Suprapubic skin (tissue), 4 donors: ENCODE measurements at regions not wholly inside any gene's neighbourhood (a gene's known extent, or its start where the extent isn't known, plus 50 kb on each side); places are given as distances from the start of the nearest gene placed in this dataset.
"Not testable (repeated sequence)": the region's sequence is repeated elsewhere in the genome, so short reads cannot be mapped to it uniquely, and the experiment has no call there.

Experiments
- CTCF ChIP-seq, 2 donors: fragments of 200-600 bp in 1 of 2; fragments of 450-650 bp in 1 of 2; sonication (generic) in 1 of 2; IDR thresholded peaks; one replicate each; pipeline ENCODE4 v1.5.1; 2016 to 2019; ENCODE audit warnings: antibody characterized with exemption in 2 of 2, mild to moderate bottlenecking in 1 of 2, moderate library complexity in 1 of 2
- POLR2A ChIP-seq, 2 donors: fragments of 450-650 bp; IDR thresholded peaks; one replicate each; pipeline ENCODE4 v1.6.1; 2017; ENCODE audit warnings: antibody characterized with exemption in 2 of 2, mild to moderate bottlenecking in 2 of 2, moderate library complexity in 2 of 2
- POLR2AphosphoS5 ChIP-seq, 3 donors: sonication (generic); formaldehyde crosslinking; IDR thresholded peaks; one replicate each; pipeline ENCODE4 v1.6.1; 2017; ENCODE audit warnings: antibody characterized with exemption in 3 of 3

DNA sequence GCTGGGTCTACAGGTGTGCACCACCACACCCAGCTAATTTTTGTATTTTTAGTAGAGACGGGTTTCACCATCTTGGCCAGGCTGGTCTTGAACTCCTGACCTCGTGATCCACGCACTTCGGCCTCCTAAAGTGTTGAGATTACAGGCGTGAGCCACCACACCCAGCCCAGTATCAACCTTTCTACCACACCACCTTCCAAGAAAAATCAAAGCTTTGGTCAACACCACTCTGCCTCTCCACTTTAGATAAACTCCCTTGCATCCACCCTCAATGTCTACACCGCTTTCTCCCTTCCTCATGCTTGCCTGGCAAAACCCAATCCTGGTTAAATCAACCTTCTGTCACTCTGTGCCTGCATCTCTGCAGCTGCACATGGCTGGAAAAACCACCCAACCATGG is 112.2 kb downstream of the TNFAIP3 start:
- TF ChIP-seq CTCF, POLR2AphosphoS5, POLR2A (IDR thresholded peaks at IDR 0.05): not testable (repeated sequence)
